ENCODE measurements at regions not wholly inside any gene's neighbourhood (a gene's known extent, or its start where the extent isn't known, plus 50 kb on each side); places are given as distances from the start of the nearest gene placed in this dataset.
"Not testable (repeated sequence)": the region's sequence is repeated elsewhere in the genome, so short reads cannot be mapped to it uniquely, and the experiment has no call there.

DNA sequence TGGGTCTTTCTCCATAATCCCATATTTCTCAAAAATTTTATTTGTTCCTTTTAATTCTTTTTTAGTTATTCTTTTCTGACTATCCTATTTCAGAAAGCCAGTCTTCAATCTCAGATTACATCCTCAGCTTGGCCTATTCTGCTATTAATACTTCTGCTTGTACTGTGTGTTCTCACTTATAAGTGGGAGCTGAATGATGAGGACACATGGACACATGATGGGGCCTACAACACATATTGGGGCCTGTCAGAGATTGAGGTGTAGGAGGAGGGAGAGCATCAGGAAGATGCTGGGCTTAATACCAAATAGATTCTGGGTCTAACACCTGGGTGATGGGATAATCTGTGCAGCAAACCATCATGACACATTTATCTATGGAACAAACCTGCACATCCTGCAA, 82.3 kb downstream of the MAGEE1 start:
- Mint-ChIP-seq H3K9me3 (peaks cover 0 to under 1% (median 0%) of the 10 kb centered on the region in 3 donors), H3K36me3 (no peaks in the 10 kb centered on the region), H3K27ac (no peak overlapping the region), H3K27me3 (peaks cover 0 to 13% of the 10 kb centered on the region in 2 donors), H3K4me1 (no peaks in the 10 kb centered on the region), H3K4me3 (no peak overlapping the region)
- Histone ChIP-seq H3K4me3 (ENCODE audit: control insufficient read depth in 1 of 2, extremely low read depth in 1 of 2, low read length in 1 of 2) (no peak overlapping the region), H3K27ac (ENCODE audit: low read length) (no peak overlapping the region), H3K36me3 (ENCODE audit: control insufficient read depth in 2 of 2, extremely low read depth in 1 of 2, insufficient read depth in 1 of 2, low read length in 1 of 2) (no peaks in the 10 kb centered on the region), H3K9me3 (no peaks in the 10 kb centered on the region), H3K4me1 (ENCODE audit: control insufficient read depth in 1 of 2, extremely low read depth in 1 of 2, insufficient read depth in 2 of 2, low read length in 2 of 2) (no peaks in the 10 kb centered on the region), H3K27me3 (replicated peaks in 1 of 2; ENCODE audit: control insufficient read depth in 2 of 2, extremely low read depth in 1 of 2, insufficient read depth in 2 of 2, low read length in 1 of 2) (no peaks in the 10 kb centered on the region)
- CTCF ChIA-PET: no interaction called here
- ATAC-seq (replicated peaks in 1 of 4) (no peak), DNase-seq (no peak)
- POLR2A ChIA-PET: no interaction called here

DNA sequence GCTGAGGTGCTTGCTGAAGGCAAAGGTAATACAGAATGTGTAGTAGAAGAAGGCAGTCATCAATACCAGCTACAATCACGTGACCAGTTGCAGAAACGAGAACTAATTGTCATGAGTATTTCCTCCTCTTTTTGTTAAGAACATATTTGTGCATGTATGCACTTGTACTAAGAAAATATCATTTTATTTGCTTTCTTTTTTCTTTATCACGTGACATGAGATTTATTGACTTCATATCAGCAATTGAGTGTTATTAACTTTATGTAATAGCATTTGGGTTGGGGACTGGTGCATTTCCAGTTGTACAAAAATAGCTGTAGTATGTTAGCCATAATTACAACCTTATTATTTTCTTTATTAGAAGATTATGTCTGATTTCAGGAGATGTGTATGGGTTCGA, 90.0 kb downstream of the MAGEE1 start:
- CTCF ChIA-PET: no interaction called here
- DNase-seq (no peak), ATAC-seq (replicated peaks in 1 of 4) (no peak)
- Histone ChIP-seq H3K27me3 (replicated peaks in 1 of 2; ENCODE audit: control insufficient read depth in 2 of 2, extremely low read depth in 1 of 2, insufficient read depth in 2 of 2, low read length in 1 of 2) (no peaks in the 10 kb centered on the region), H3K4me3 (ENCODE audit: control insufficient read depth in 1 of 2, extremely low read depth in 1 of 2, low read length in 1 of 2) (no peak overlapping the region), H3K9me3 (no peaks in the 10 kb centered on the region), H3K27ac (ENCODE audit: low read length) (no peak overlapping the region), H3K4me1 (ENCODE audit: control insufficient read depth in 1 of 2, extremely low read depth in 1 of 2, insufficient read depth in 2 of 2, low read length in 2 of 2) (no peaks in the 10 kb centered on the region), H3K36me3 (ENCODE audit: control insufficient read depth in 2 of 2, extremely low read depth in 1 of 2, insufficient read depth in 1 of 2, low read length in 1 of 2) (no peaks in the 10 kb centered on the region)
- no CpG with 5 or more reads among the region's 4 CpGs for WGBS (ENCODE audit: insufficient coverage)
- Mint-ChIP-seq H3K4me1 (no peaks in the 10 kb centered on the region), H3K27me3 (no peaks in the 10 kb centered on the region), H3K4me3 (no peak overlapping the region), H3K9me3 (peaks cover 0 to 6% (median 3%) of the 10 kb centered on the region in 3 donors), H3K36me3 (no peaks in the 10 kb centered on the region), H3K27ac (no peak overlapping the region)
- POLR2A ChIA-PET: no interaction called here

DNA sequence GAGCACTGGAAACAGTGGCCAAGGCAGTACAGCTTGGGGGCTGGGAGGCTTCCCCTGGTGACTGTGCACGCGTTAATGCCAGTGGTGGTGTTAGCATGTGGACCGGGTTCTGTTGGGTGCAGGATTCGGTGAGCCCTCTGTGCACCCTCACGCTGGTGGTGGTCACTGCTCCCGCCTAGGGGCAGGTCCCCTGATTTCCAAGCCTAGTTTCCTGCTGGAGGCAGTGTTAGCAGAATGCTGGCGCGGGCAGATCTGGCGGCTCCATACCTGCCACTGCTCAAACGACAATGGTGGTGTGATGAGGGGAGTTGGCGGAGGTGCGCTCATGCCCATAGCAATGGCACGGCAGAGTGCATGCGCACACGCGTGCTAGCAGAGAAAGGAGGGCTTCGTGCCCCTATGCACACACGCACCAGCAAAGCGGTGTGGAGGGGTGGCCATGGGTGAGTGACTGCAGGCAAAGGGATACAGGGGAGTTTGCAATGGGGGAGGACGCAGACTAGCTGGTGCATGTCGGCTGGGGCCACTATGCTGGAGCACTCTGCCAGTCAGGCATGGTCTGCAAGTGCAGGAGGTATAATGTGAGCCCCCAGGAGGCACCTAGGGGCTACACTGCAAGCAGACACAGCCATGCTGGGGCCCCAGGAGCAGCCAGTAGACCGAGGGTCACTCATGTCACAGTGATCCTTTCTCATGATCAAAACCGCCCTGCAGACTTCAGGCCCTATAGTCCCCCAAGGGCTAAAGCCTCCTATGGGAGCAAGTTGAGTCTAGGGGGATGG, 93.0 kb downstream of the MAGEE1 start:
- no peak for DNase-seq
- no peak overlapping the region for H3K27ac ChIP-seq (ENCODE audit: low read length)
- WGBS (ENCODE audit: insufficient coverage): 84% methylated on average over 11 of the region's 23 CpGs
- H3K27me3 ChIP-seq (replicated peaks in 1 of 2; ENCODE audit: control insufficient read depth in 2 of 2, extremely low read depth in 1 of 2, insufficient read depth in 2 of 2, low read length in 1 of 2): no peaks in the 10 kb centered on the region
- no peaks in the 10 kb centered on the region for H3K36me3 Mint-ChIP-seq
- H3K4me3 Mint-ChIP-seq: no peak overlapping the region
- H3K9me3 ChIP-seq: no peaks in the 10 kb centered on the region
- peaks cover 0 to 19% (median 6%) of the 10 kb centered on the region in 3 donors for H3K9me3 Mint-ChIP-seq
- ATAC-seq (replicated peaks in 1 of 4): no peak
- POLR2A ChIA-PET: no interaction called here
- H3K36me3 ChIP-seq (ENCODE audit: control insufficient read depth in 2 of 2, extremely low read depth in 1 of 2, insufficient read depth in 1 of 2, low read length in 1 of 2): no peaks in the 10 kb centered on the region
- no peak overlapping the region for H3K27ac Mint-ChIP-seq
- H3K4me1 Mint-ChIP-seq: no peaks in the 10 kb centered on the region
- CTCF ChIA-PET: no interaction called here
- no peak overlapping the region for H3K4me3 ChIP-seq (ENCODE audit: control insufficient read depth in 1 of 2, extremely low read depth in 1 of 2, low read length in 1 of 2)
- no peaks in the 10 kb centered on the region for H3K4me1 ChIP-seq (ENCODE audit: control insufficient read depth in 1 of 2, extremely low read depth in 1 of 2, insufficient read depth in 2 of 2, low read length in 2 of 2)
- no peaks in the 10 kb centered on the region for H3K27me3 Mint-ChIP-seq

DNA sequence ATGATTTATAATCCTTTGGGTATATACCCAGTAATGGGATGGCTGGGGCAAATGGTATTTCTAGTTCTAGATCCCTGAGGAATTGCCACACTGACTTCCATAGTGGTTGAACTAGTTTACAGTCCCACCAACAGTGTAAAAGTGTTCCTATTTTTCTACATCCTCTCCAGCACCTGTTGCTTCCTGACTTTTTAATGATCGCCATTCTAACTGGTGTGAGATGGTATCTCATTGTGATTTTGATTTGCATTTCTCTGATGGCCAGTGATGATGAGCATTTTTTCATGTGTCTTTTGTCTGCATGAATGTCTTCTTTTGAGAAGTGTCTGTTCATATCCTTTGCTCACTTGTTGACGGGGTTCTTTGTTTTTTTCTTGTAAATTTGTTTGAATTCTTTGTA, 108.2 kb downstream of the MAGEE1 start:
- H3K27ac Mint-ChIP-seq; H3K4me1 ChIP-seq (ENCODE audit: control insufficient read depth in 1 of 2, extremely low read depth in 1 of 2, insufficient read depth in 2 of 2, low read length in 2 of 2); DNase-seq; H3K27me3 ChIP-seq (replicated peaks in 1 of 2; ENCODE audit: control insufficient read depth in 2 of 2, extremely low read depth in 1 of 2, insufficient read depth in 2 of 2, low read length in 1 of 2); H3K36me3 ChIP-seq (ENCODE audit: control insufficient read depth in 2 of 2, extremely low read depth in 1 of 2, insufficient read depth in 1 of 2, low read length in 1 of 2); H3K27ac ChIP-seq (ENCODE audit: low read length); H3K36me3 Mint-ChIP-seq; POLR2A ChIA-PET; ATAC-seq (replicated peaks in 1 of 4); H3K4me1 Mint-ChIP-seq; H3K4me3 Mint-ChIP-seq; H3K9me3 ChIP-seq; H3K4me3 ChIP-seq (ENCODE audit: control insufficient read depth in 1 of 2, extremely low read depth in 1 of 2, low read length in 1 of 2); CTCF ChIA-PET: not testable (repeated sequence)
- Mint-ChIP-seq H3K27me3 (peaks cover 0 to 16% of the 10 kb centered on the region in 2 donors), H3K9me3 (peaks cover 0 to 14% (median 5%) of the 10 kb centered on the region in 3 donors)
- WGBS (ENCODE audit: insufficient coverage): no CpG with 5 or more reads among the region's 2 CpGs

DNA sequence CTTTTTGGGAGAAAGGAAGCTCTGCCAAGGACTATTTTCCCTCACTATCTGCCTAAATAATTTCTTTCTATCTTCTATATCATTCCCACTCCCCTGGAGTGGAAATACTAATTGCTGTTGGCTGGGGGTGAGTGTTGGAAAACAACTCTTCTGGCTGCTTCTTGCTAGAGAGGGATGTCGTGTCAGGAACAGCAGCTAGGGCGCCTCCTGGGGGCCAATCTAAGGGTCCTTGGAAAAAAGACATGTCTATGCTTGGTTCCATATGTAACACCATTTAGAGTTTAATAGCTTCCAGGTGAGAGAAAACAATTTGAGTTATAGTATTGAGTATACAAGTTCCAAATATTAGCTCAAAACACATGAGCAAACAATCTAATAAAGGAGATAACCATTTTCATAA, 111.3 kb downstream of the MAGEE1 start:
- no peak overlapping the region for H3K27ac ChIP-seq (ENCODE audit: low read length)
- H3K27me3 Mint-ChIP-seq: peaks cover 0 to 3% of the 10 kb centered on the region in 2 donors
- no peaks in the 10 kb centered on the region for H3K4me1 Mint-ChIP-seq
- no peak overlapping the region for H3K27ac Mint-ChIP-seq
- no peak overlapping the region for H3K4me3 Mint-ChIP-seq
- peaks cover 0 to 9% (median 2%) of the 10 kb centered on the region in 3 donors for H3K9me3 Mint-ChIP-seq
- no peaks in the 10 kb centered on the region for H3K4me1 ChIP-seq (ENCODE audit: control insufficient read depth in 1 of 2, extremely low read depth in 1 of 2, insufficient read depth in 2 of 2, low read length in 2 of 2)
- no peaks in the 10 kb centered on the region for H3K36me3 ChIP-seq (ENCODE audit: control insufficient read depth in 2 of 2, extremely low read depth in 1 of 2, insufficient read depth in 1 of 2, low read length in 1 of 2)
- DNase-seq: no peak
- H3K27me3 ChIP-seq (replicated peaks in 1 of 2; ENCODE audit: control insufficient read depth in 2 of 2, extremely low read depth in 1 of 2, insufficient read depth in 2 of 2, low read length in 1 of 2): no peaks in the 10 kb centered on the region
- H3K4me3 ChIP-seq (ENCODE audit: control insufficient read depth in 1 of 2, extremely low read depth in 1 of 2, low read length in 1 of 2): no peak overlapping the region
- no peak for ATAC-seq (replicated peaks in 1 of 4)
- POLR2A ChIA-PET: no interaction called here
- H3K9me3 ChIP-seq: peaks cover 2% of the 10 kb centered on the region
- no CpG with 5 or more reads among the region's 2 CpGs for WGBS (ENCODE audit: insufficient coverage)
- no peaks in the 10 kb centered on the region for H3K36me3 Mint-ChIP-seq
- CTCF ChIA-PET: no interaction called here

DNA sequence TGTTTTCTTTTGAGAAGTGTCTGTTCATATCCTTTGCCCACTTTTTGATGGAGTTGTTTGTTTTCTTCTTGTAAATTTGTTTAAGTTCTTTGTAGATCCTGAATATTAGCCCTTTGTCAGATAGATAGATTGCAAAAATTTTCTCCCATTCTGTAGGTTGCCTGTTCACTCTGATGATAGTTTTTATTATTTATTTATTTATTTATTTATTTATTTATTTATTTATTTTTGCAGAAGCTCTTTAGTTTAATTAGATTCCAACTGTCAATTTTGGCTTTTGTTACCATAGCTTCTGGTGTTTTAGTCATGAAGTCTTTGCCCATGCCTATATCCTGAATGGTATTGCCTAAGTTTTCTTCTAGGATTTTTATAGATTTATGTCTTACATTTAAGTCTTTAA, 115.9 kb downstream of the MAGEE1 start:
- not testable (repeated sequence) for H3K36me3 Mint-ChIP-seq
- CTCF ChIA-PET: interaction anchor here in 1 of 2 donors (1.0 kb wide), 1 partner anchor 9 kb away, joined by 3 read pairs; no protein-coding TSS in a partner anchor

DNA sequence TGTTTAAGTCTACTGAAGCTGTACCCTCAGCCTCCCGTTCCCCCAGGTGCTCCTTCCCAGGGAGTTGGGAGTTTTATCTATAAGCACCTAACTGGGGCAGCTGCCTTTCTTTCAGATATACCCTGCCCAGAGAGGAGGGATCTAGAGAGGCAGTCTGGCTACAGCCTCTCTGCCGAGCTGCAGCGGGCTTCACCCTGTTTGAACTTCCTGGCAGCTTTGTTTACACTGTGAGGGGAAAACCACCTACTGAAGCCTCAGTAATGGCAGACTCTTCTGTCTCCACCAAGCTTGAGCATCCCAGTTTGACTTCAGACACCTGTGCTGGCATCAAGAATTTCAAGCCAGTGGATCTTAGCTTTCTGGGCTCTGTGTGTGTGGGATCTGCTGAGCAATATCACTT, 122.5 kb downstream of the MAGEE1 start:
- H3K9me3 ChIP-seq: no peaks in the 10 kb centered on the region
- H3K27ac ChIP-seq (ENCODE audit: low read length): no peak overlapping the region
- no peaks in the 10 kb centered on the region for H3K36me3 ChIP-seq (ENCODE audit: control insufficient read depth in 2 of 2, extremely low read depth in 1 of 2, insufficient read depth in 1 of 2, low read length in 1 of 2)
- POLR2A ChIA-PET: no interaction called here
- peaks cover 2 to 9% (median 3%) of the 10 kb centered on the region in 3 donors for H3K9me3 Mint-ChIP-seq
- no peaks in the 10 kb centered on the region for H3K36me3 Mint-ChIP-seq
- peaks cover 0 to 3% of the 10 kb centered on the region in 2 experiments for H3K4me1 ChIP-seq (ENCODE audit: control insufficient read depth in 1 of 2, extremely low read depth in 1 of 2, insufficient read depth in 2 of 2, low read length in 2 of 2)
- H3K27ac Mint-ChIP-seq: no peak overlapping the region
- WGBS (ENCODE audit: insufficient coverage): no CpG with 5 or more reads among the region's 3 CpGs
- H3K4me1 Mint-ChIP-seq: no peaks in the 10 kb centered on the region
- DNase-seq (no peak), ATAC-seq (replicated peaks in 1 of 4) (no peak)
- H3K4me3 ChIP-seq (ENCODE audit: control insufficient read depth in 1 of 2, extremely low read depth in 1 of 2, low read length in 1 of 2): no peak overlapping the region
- CTCF ChIA-PET: interaction anchor here in 1 of 2 donors (0.6 kb wide), 1 partner anchor 27 kb away, joined by 3 read pairs; no protein-coding TSS in a partner anchor
- H3K27me3 Mint-ChIP-seq: peaks cover 0 to 8% of the 10 kb centered on the region in 2 donors
- no peaks in the 10 kb centered on the region for H3K27me3 ChIP-seq (replicated peaks in 1 of 2; ENCODE audit: control insufficient read depth in 2 of 2, extremely low read depth in 1 of 2, insufficient read depth in 2 of 2, low read length in 1 of 2)
- no peak overlapping the region for H3K4me3 Mint-ChIP-seq

More for the DNA sequence above, 115.9 kb downstream of the MAGEE1 start:
- H3K27ac Mint-ChIP-seq; POLR2A ChIA-PET; H3K9me3 ChIP-seq; DNase-seq; H3K4me3 ChIP-seq (ENCODE audit: control insufficient read depth in 1 of 2, extremely low read depth in 1 of 2, low read length in 1 of 2); ATAC-seq (replicated peaks in 1 of 4); H3K4me1 Mint-ChIP-seq; H3K4me3 Mint-ChIP-seq; H3K27me3 ChIP-seq (replicated peaks in 1 of 2; ENCODE audit: control insufficient read depth in 2 of 2, extremely low read depth in 1 of 2, insufficient read depth in 2 of 2, low read length in 1 of 2); H3K4me1 ChIP-seq (ENCODE audit: control insufficient read depth in 1 of 2, extremely low read depth in 1 of 2, insufficient read depth in 2 of 2, low read length in 2 of 2); H3K36me3 ChIP-seq (ENCODE audit: control insufficient read depth in 2 of 2, extremely low read depth in 1 of 2, insufficient read depth in 1 of 2, low read length in 1 of 2); H3K27ac ChIP-seq (ENCODE audit: low read length): not testable (repeated sequence)
- Mint-ChIP-seq H3K27me3 (peaks cover 0 to 11% of the 10 kb centered on the region in 2 donors), H3K9me3 (peaks cover 0 to 16% (median 2%) of the 10 kb centered on the region in 3 donors)
